H1 (cell line): ENCODE measurements at regions not wholly inside any gene's neighbourhood (a gene's known extent, or its start where the extent isn't known, plus 50 kb on each side); places are given as distances from the start of the nearest gene placed in this dataset.
"Not testable (repeated sequence)": the region's sequence is repeated elsewhere in the genome, so short reads cannot be mapped to it uniquely, and the experiment has no call there.

ENCODE experiments used
- CTCF ChIA-PET: fragments of 300-600 bp; sonication (Branson Sonifier 250); formaldehyde crosslinking; loops from one replicate; lab custom pipeline; 2021; ENCODE audit not compliant: partially characterized antibody; lab: Charles Lee
- POLR2A ChIA-PET: fragments of 300-600 bp; sonication (Branson Sonifier 250); formaldehyde crosslinking; loops from one replicate; lab custom pipeline; 2021; ENCODE audit warnings: inconsistent platforms; ENCODE audit not compliant: partially characterized antibody; lab: Charles Lee
- DNase-seq, 2 experiments: peaks; one replicate each; pipeline versions ENCODE4 v3.0.0 to v3.0.0-alpha.2; 2010 to 2022; ENCODE audit warnings: low spot score in 2 of 2, low read depth in 1 of 2, mixed read lengths in 1 of 2
- FAIRE-seq: peaks from 2 replicates; lab custom pipeline; 2011; peaks lifted over from hg19 to GRCh38; lab: Jason Lieb, UNC
- H2AFZ ChIP-seq: 2 replicates; pipeline ENCODE4 v1.8.1; 2012; ENCODE audit warnings: low read length, inconsistent platforms
- H2AK5ac ChIP-seq: 2 replicates; pipeline ENCODE4 v1.6.1; 2013; ENCODE audit warnings: low read depth, low read length
- H2BK120ac ChIP-seq: replicated peaks from 2 replicates; pipeline ENCODE3; 2013; ENCODE audit warnings: low read depth, low read length, inconsistent platforms
- H2BK12ac ChIP-seq: 2 replicates; pipeline ENCODE4 v1.6.1; 2013; ENCODE audit warnings: low read depth, low read length
- H2BK15ac ChIP-seq: 2 replicates; pipeline ENCODE4 v1.6.1; 2013; ENCODE audit warnings: low read length
- H2BK20ac ChIP-seq: 2 replicates; pipeline ENCODE4 v1.6.1; 2013; ENCODE audit warnings: low read length
- H2BK5ac ChIP-seq: 2 replicates; pipeline ENCODE4 v1.6.1; 2013; ENCODE audit warnings: low read depth, low read length
- H3K14ac ChIP-seq: 2 replicates; pipeline ENCODE4 v1.6.1; 2013; ENCODE audit warnings: inconsistent platforms; ENCODE audit not compliant: insufficient read length
- H3K18ac ChIP-seq: 2 replicates; pipeline ENCODE4 v1.6.1; 2013; ENCODE audit warnings: low read length; ENCODE audit errors: extremely low read depth
- H3K23ac ChIP-seq: 2 replicates; pipeline ENCODE4 v1.6.1; 2013; ENCODE audit warnings: inconsistent platforms; ENCODE audit not compliant: insufficient read length
- H3K23me2 ChIP-seq: 2 replicates; pipeline ENCODE4 v1.6.1; 2013; ENCODE audit warnings: low read depth, low read length
- H3K27ac ChIP-seq: 2 replicates; pipeline ENCODE4 v1.6.1; 2011; ENCODE audit warnings: low read depth, low read length, inconsistent platforms
- H3K27me3 ChIP-seq, 4 experiments: replicated peaks in 1 of 4; 1 replicate in 1 of 4; 2 replicates in 3 of 4; pipeline versions ENCODE4 v1.6.1 to v1.8.1; 2011 to 2013; ENCODE audit warnings: low read length in 3 of 4, mild to moderate bottlenecking in 3 of 4, inconsistent platforms in 2 of 4, mixed read lengths in 2 of 4, moderate library complexity in 1 of 4; ENCODE audit not compliant: control insufficient read depth in 3 of 4, insufficient read depth in 3 of 4; ENCODE audit errors: extremely low read depth in 1 of 4
- H3K36me3 ChIP-seq, 4 experiments: 2 replicates each; pipeline versions ENCODE4 v1.6.1 to v1.8.1; 2011 to 2013; ENCODE audit warnings: mild to moderate bottlenecking in 4 of 4, low read length in 3 of 4, moderate library complexity in 2 of 4, control low read depth in 1 of 4, inconsistent platforms in 1 of 4; ENCODE audit not compliant: insufficient read depth in 4 of 4, control insufficient read depth in 2 of 4
- H3K4ac ChIP-seq: replicated peaks from 2 replicates; pipeline ENCODE3; 2013; ENCODE audit warnings: low read length, low read depth, mixed read lengths, inconsistent platforms; ENCODE audit not compliant: insufficient read length
- H3K4me1 ChIP-seq, 4 experiments: replicated peaks in 1 of 4; 1 replicate in 1 of 4; 2 replicates in 3 of 4; pipeline versions ENCODE4 v1.6.1 to v1.8.1; 2011 to 2013; ENCODE audit warnings: low read length in 3 of 4, inconsistent platforms in 2 of 4, mixed read lengths in 1 of 4; ENCODE audit not compliant: insufficient read depth in 4 of 4, control insufficient read depth in 3 of 4
- H3K4me2 ChIP-seq, 2 experiments: 2 replicates each; pipeline versions ENCODE4 v1.6.1 to v1.8.1; 2011 to 2013; ENCODE audit warnings: low read depth in 2 of 2, low read length in 2 of 2, control low read depth in 1 of 2, inconsistent platforms in 1 of 2, mild to moderate bottlenecking in 1 of 2; ENCODE audit not compliant: insufficient read depth in 1 of 2
- H3K4me3 ChIP-seq, 4 experiments: fragments of 200-600, 300-600 bp in 1 of 4; sonication (generic), shearing (Covaris generic), sonication (Bioruptor Twin) in 1 of 4; 2 replicates each; pipeline versions ENCODE4 v1.5.1 to v1.8.1; 2011 to 2016; ENCODE audit warnings: low read length in 4 of 4, low read depth in 3 of 4, control low read depth in 2 of 4, inconsistent platforms in 2 of 4, mild to moderate bottlenecking in 2 of 4, mixed read lengths in 1 of 4, moderate library complexity in 1 of 4; ENCODE audit not compliant: insufficient read depth in 2 of 4; ENCODE audit errors: extremely low read depth in 1 of 4
- H3K56ac ChIP-seq: replicated peaks from 2 replicates; pipeline ENCODE3; 2013; ENCODE audit warnings: low read depth, mild to moderate bottlenecking, mixed read lengths, low read length, inconsistent platforms; ENCODE audit not compliant: insufficient read length
- H3K79me1 ChIP-seq: 2 replicates; pipeline ENCODE4 v1.6.1; 2013; ENCODE audit warnings: low read depth, low read length, control low read depth
- H3K79me2 ChIP-seq, 2 experiments: 2 replicates each; pipeline versions ENCODE4 v1.6.1 to v1.8.1; 2012 to 2013; ENCODE audit warnings: low read length in 2 of 2, mild to moderate bottlenecking in 2 of 2, inconsistent platforms in 1 of 2; ENCODE audit not compliant: insufficient read depth in 2 of 2, control insufficient read depth in 1 of 2
- H3K9ac ChIP-seq, 4 experiments: replicated peaks in 1 of 4; 1 replicate in 1 of 4; 2 replicates in 3 of 4; pipeline versions ENCODE4 v1.6.1 to v1.8.1; 2011 to 2013; ENCODE audit warnings: low read depth in 3 of 4, low read length in 3 of 4, control low read depth in 2 of 4, mild to moderate bottlenecking in 2 of 4, moderate library complexity in 2 of 4, inconsistent platforms in 1 of 4; ENCODE audit errors: extremely low read depth in 1 of 4
- H3K9me3 ChIP-seq, 2 experiments: 2 replicates each; pipeline versions ENCODE4 v1.6.1 to v1.8.1; 2012 to 2013; ENCODE audit warnings: mild to moderate bottlenecking in 2 of 2, moderate library complexity in 2 of 2, control low read depth in 1 of 2, inconsistent platforms in 1 of 2, low read depth in 1 of 2, low read length in 1 of 2, mixed read lengths in 1 of 2; ENCODE audit not compliant: insufficient read depth in 2 of 2
- H4K20me1 ChIP-seq, 2 experiments: replicated peaks in 1 of 2; 2 replicates each; pipeline versions ENCODE3 to v1.8.1; 2011 to 2013; ENCODE audit warnings: inconsistent platforms in 2 of 2, low read length in 2 of 2, mild to moderate bottlenecking in 1 of 2; ENCODE audit not compliant: insufficient read depth in 2 of 2, control insufficient read depth in 1 of 2
- H4K5ac ChIP-seq: 2 replicates; pipeline ENCODE4 v1.6.1; 2013; ENCODE audit warnings: low read length, low read depth, mixed read lengths, inconsistent platforms; ENCODE audit not compliant: insufficient read length
- H4K8ac ChIP-seq: 2 replicates; pipeline ENCODE4 v1.8.0; 2013; ENCODE audit warnings: mild to moderate bottlenecking, moderate library complexity, low read length, inconsistent platforms; ENCODE audit not compliant: insufficient read depth; ENCODE audit errors: extremely low read depth
- H4K91ac ChIP-seq: replicated peaks from 2 replicates; pipeline ENCODE3; 2013; ENCODE audit warnings: low read length, mixed read lengths, inconsistent platforms; ENCODE audit not compliant: insufficient read length
- WGBS, 2 experiments: shearing (Covaris generic) in 1 of 2; methylation state at CpG; one replicate each; pipeline versions ENCODE4 v1.1.6 to v1.1.7; 2013 to 2015; ENCODE audit warnings: low lambda C conversion rate in 2 of 2, mixed read lengths in 2 of 2, inconsistent platforms in 1 of 2, low coverage in 1 of 2, missing lambda C conversion rate in 1 of 2; ENCODE audit not compliant: insufficient replicate concordance in 2 of 2, insufficient coverage in 1 of 2, insufficient read length in 1 of 2; ENCODE audit errors: extremely low coverage in 1 of 2, missing lambda C conversion rate in 1 of 2; 5-methylcytosine and 5-hydroxymethylcytosine counted together

DNA sequence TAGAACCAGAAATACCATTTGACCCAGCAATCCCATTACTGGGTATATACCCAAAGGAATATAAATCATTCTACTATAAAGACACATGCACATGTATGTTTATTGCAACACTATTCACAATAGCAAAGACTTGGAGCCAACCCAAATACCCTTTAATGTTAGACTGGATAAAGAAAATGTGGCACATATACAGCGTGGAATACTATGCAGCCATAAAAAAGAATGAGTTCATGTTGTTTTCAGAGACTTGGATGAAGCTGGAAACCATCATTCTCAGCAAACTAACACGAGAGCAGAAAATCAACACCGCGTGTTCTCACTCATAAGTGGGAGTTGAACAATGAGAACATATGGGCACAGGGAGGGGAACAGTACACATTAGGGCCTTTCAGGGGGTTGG lies 79.9 kb downstream of the RFPL4B start:
- H3K36me3 ChIP-seq, H3K4ac ChIP-seq, H3K56ac ChIP-seq, H3K9ac ChIP-seq, H3K18ac ChIP-seq, H4K8ac ChIP-seq, H4K91ac ChIP-seq, H3K79me1 ChIP-seq, H3K23ac ChIP-seq, H3K27ac ChIP-seq, H4K5ac ChIP-seq, DNase-seq, POLR2A ChIA-PET, H2BK15ac ChIP-seq, H2BK120ac ChIP-seq, H2BK20ac ChIP-seq, H2BK5ac ChIP-seq, H3K27me3 ChIP-seq, H3K4me2 ChIP-seq, H4K20me1 ChIP-seq, H3K4me3 ChIP-seq, FAIRE-seq, H3K9me3 ChIP-seq, H3K23me2 ChIP-seq, H3K14ac ChIP-seq, H3K4me1 ChIP-seq, H3K79me2 ChIP-seq, H2AK5ac ChIP-seq, H2AFZ ChIP-seq, H2BK12ac ChIP-seq: not testable (repeated sequence)
- 92% methylated on average over 4 of the region's 4 CpGs; no CpG with 5 or more reads in 1 of the 2 experiments for WGBS, 2 experiments
- CTCF ChIA-PET: interaction anchor here (1.6 kb wide), 1 partner anchor 11 kb away, joined by 5 read pairs; no protein-coding TSS in a partner anchor
